Neural progenitor cell (in vitro differentiated cells): ENCODE measurements at regions not wholly inside any gene's neighbourhood (a gene's known extent, or its start where the extent isn't known, plus 50 kb on each side); places are given as distances from the start of the nearest gene placed in this dataset.

Experiments
- EZH2 ChIP-seq: fragments of 200-600 bp; sonication (generic); IDR thresholded peaks from 2 replicates; pipeline ENCODE4 v1.6.1; 2017; ENCODE audit warnings: antibody characterized with exemption, mild to moderate bottlenecking, moderate library complexity
- TF ChIP-seq, protein P1 (sequence below): fragments of 200-600 bp; sonication (generic); IDR thresholded peaks from 2 replicates; pipeline ENCODE4 v1.5.1; 2017; ENCODE audit warnings: antibody characterized with exemption, mild to moderate bottlenecking

DNA sequence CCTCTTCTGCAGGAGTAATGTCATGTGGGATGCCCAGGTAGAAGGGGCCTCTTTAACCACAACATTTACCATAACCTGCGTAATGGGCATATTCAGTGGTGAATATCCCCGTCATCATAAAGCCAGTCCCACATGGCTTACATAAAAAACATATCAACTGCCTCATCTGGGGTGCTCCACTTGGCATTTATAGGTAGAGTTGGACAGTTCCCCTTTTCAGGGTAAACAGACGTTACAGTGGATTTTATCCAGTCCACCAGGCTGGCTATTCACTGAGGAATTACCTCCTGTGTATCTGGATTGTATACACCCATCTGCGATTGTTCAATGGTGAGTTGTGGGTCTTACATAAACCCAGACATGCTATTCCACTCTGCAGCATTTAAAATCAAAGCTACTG is 70.7 kb upstream of the ANKRD17 start:
- TF ChIP-seq, protein P1, sequence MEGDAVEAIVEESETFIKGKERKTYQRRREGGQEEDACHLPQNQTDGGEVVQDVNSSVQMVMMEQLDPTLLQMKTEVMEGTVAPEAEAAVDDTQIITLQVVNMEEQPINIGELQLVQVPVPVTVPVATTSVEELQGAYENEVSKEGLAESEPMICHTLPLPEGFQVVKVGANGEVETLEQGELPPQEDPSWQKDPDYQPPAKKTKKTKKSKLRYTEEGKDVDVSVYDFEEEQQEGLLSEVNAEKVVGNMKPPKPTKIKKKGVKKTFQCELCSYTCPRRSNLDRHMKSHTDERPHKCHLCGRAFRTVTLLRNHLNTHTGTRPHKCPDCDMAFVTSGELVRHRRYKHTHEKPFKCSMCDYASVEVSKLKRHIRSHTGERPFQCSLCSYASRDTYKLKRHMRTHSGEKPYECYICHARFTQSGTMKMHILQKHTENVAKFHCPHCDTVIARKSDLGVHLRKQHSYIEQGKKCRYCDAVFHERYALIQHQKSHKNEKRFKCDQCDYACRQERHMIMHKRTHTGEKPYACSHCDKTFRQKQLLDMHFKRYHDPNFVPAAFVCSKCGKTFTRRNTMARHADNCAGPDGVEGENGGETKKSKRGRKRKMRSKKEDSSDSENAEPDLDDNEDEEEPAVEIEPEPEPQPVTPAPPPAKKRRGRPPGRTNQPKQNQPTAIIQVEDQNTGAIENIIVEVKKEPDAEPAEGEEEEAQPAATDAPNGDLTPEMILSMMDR, result no peak
- TF ChIP-seq EZH2, result no peak
